Right atrium auricular region (tissue), 2 donors: ENCODE measurements at regions not wholly inside any gene's neighbourhood (a gene's known extent, or its start where the extent isn't known, plus 50 kb on each side); places are given as distances from the start of the nearest gene placed in this dataset.

Experiments
- DNase-seq: peaks from one replicate; pipeline ENCODE4 v3.0.0-alpha.2; 2019; ENCODE audit warnings: low spot score
- H3K27ac ChIP-seq, 2 donors: fragments of 200-600 bp; sonication (generic); 1 replicate in 1 of 2; 2 replicates in 1 of 2; pipeline ENCODE4 v1.5.1; 2016 to 2019
- H3K27me3 ChIP-seq, 2 donors: fragments of 200-600 bp; sonication (generic); one replicate each; pipeline versions ENCODE4 v1.5.1 to v1.6.0; 2017 to 2019
- H3K36me3 ChIP-seq: fragments of 200-600 bp; sonication (generic); one replicate; pipeline ENCODE4 v1.5.1; 2016
- H3K4me1 ChIP-seq, 2 donors: fragments of 200-600 bp; sonication (generic); one replicate each; pipeline versions ENCODE4 v1.5.1 to v1.6.0; 2017 to 2019
- H3K4me3 ChIP-seq, 2 donors: fragments of 200-600 bp; sonication (generic); 1 replicate in 1 of 2; 2 replicates in 1 of 2; pipeline ENCODE4 v1.5.1; 2017 to 2019; ENCODE audit warnings: mild to moderate bottlenecking in 1 of 2, moderate library complexity in 1 of 2
- H3K9me3 ChIP-seq, 2 donors: fragments of 200-600 bp; sonication (generic); one replicate each; pipeline ENCODE4 v1.5.1; 2019
- CTCF ChIP-seq, 2 donors: fragments of 200-600 bp; sonication (generic); IDR thresholded peaks; one replicate each; pipeline ENCODE4 v1.5.1; 2019; ENCODE audit warnings: antibody characterized with exemption in 2 of 2

- DNase-seq = no peak
- Histone ChIP-seq H3K4me1 (no peaks in the 10 kb centered on the region), H3K4me3 (no peak overlapping the region), H3K27me3 (no peaks in the 10 kb centered on the region), H3K36me3 (no peaks in the 10 kb centered on the region), H3K9me3 (no peaks in the 10 kb centered on the region), H3K27ac (no peak overlapping the region)
- TF ChIP-seq CTCF (IDR thresholded peaks at IDR 0.05) = no peak
Measured at GRCh38 chr7:431658-432111, 88.0 kb downstream of the PDGFA start.

GRCh38 chr7:432256-432655 is 87.4 kb downstream of the PDGFA start:
- H3K9me3 ChIP-seq = no peaks in the 10 kb centered on the region
- H3K27ac ChIP-seq = no peak overlapping the region
- H3K36me3 ChIP-seq = no peaks in the 10 kb centered on the region
- no peaks in the 10 kb centered on the region for H3K27me3 ChIP-seq
- no peaks in the 10 kb centered on the region for H3K4me1 ChIP-seq
- no peak overlapping the region for H3K4me3 ChIP-seq
- no peak for TF ChIP-seq CTCF (IDR thresholded peaks at IDR 0.05)
- DNase-seq = no peak

- no peaks in the 10 kb centered on the region for H3K27me3 ChIP-seq
- no peaks in the 10 kb centered on the region for H3K9me3 ChIP-seq
- no peak overlapping the region for H3K4me3 ChIP-seq
- no peak for DNase-seq
- no peak overlapping the region for H3K27ac ChIP-seq
- no peak for TF ChIP-seq CTCF (IDR thresholded peaks at IDR 0.05)
- H3K36me3 ChIP-seq = no peaks in the 10 kb centered on the region
- no peaks in the 10 kb centered on the region for H3K4me1 ChIP-seq
Measured at GRCh38 chr7:432933-433332, 86.7 kb downstream of the PDGFA start.

- no peak overlapping the region for H3K27ac ChIP-seq
- H3K36me3 ChIP-seq = no peaks in the 10 kb centered on the region
- no peaks in the 10 kb centered on the region for H3K27me3 ChIP-seq
- no peaks in the 10 kb centered on the region for H3K4me1 ChIP-seq
- DNase-seq = no peak
- TF ChIP-seq CTCF (IDR thresholded peaks at IDR 0.05) = no peak
- H3K9me3 ChIP-seq = no peaks in the 10 kb centered on the region
- H3K4me3 ChIP-seq = no peak overlapping the region
Measured at GRCh38 chr7:433558-433957, 86.1 kb downstream of the PDGFA start.

- no peaks in the 10 kb centered on the region for H3K4me1 ChIP-seq
- H3K4me3 ChIP-seq = peak overlapping the region in 1 of 2 donors; percentile 32
- TF ChIP-seq CTCF (IDR thresholded peaks at IDR 0.05) = no peak
- no peaks in the 10 kb centered on the region for H3K27me3 ChIP-seq
- H3K36me3 ChIP-seq = no peaks in the 10 kb centered on the region
- H3K27ac ChIP-seq = no peak overlapping the region
- DNase-seq = no peak
- no peaks in the 10 kb centered on the region for H3K9me3 ChIP-seq
Measured at GRCh38 chr7:434891-435629, 84.6 kb downstream of the PDGFA start.
